OCI-LY3 (cell line): ENCODE measurements at regions not wholly inside any gene's neighbourhood (a gene's known extent, or its start where the extent isn't known, plus 50 kb on each side); places are given as distances from the start of the nearest gene placed in this dataset.

Experiments used
- H2AFZ ChIP-seq: fragments of 200-600, 300-600 bp; shearing (Covaris generic); 2 replicates; pipeline ENCODE4 v1.6.0; 2014; ENCODE audit warnings: antibody characterized with exemption, low read depth, low read length
- H3K27ac ChIP-seq: fragments of 200-600, 300-600 bp; sonication (generic); 2 replicates; pipeline ENCODE4 v1.5.1; 2014; ENCODE audit warnings: mild to moderate bottlenecking, low read length, moderate library complexity, mixed read lengths
- H3K27me3 ChIP-seq: fragments of 200-600, 300-600 bp; sonication (generic); 2 replicates; pipeline ENCODE4 v1.6.1; 2014; ENCODE audit warnings: low read depth, low read length, mixed read lengths
- H3K36me3 ChIP-seq: fragments of 200-600, 300-600 bp; sonication (generic); replicated peaks from 2 replicates; pipeline ENCODE3; 2014; ENCODE audit warnings: low read depth, low read length, mixed read lengths
- H3K4me1 ChIP-seq: fragments of 300-600, 200-600 bp; sonication (generic); 2 replicates; pipeline ENCODE4 v1.6.1; 2014; ENCODE audit warnings: low read length, mixed read lengths
- H3K4me2 ChIP-seq: fragments of 200-600, 300-600 bp; sonication (generic); 2 replicates; pipeline ENCODE4 v1.6.1; 2014; ENCODE audit warnings: low read length, mixed read lengths
- H3K4me3 ChIP-seq: fragments of 300-600, 200-600 bp; sonication (generic); 2 replicates; pipeline ENCODE4 v1.5.1; 2014; ENCODE audit warnings: antibody characterized with exemption, mild to moderate bottlenecking, low read length, moderate library complexity
- H3K79me2 ChIP-seq: fragments of 300-600, 200-600 bp; shearing (Covaris generic); 2 replicates; pipeline ENCODE4 v1.6.1; 2014; ENCODE audit warnings: mild to moderate bottlenecking, low read length, mixed read lengths
- H3K9ac ChIP-seq: fragments of 300-600, 200-600 bp; shearing (Covaris generic); 2 replicates; pipeline ENCODE4 v1.6.0; 2014; ENCODE audit warnings: mild to moderate bottlenecking, low read length, moderate library complexity
- H3K9me3 ChIP-seq: fragments of 200-600, 300-600 bp; shearing (Covaris generic); 2 replicates; pipeline ENCODE4 v1.6.1; 2014; ENCODE audit warnings: low read length, mixed read lengths; ENCODE audit not compliant: insufficient read depth
- H4K20me1 ChIP-seq: fragments of 200-600, 300-600 bp; sonication (generic); 2 replicates; pipeline ENCODE4 v1.6.1; 2016; ENCODE audit warnings: low read length, mixed read lengths; ENCODE audit not compliant: insufficient read depth
- CTCF ChIP-seq: fragments of 200-600, 300-600 bp; sonication (generic); IDR thresholded peaks from 2 replicates; pipeline ENCODE4 v1.5.1; 2014; ENCODE audit warnings: antibody characterized with exemption, low read length, low read depth
- EZH2phosphoT487 ChIP-seq: fragments of 200-600 bp; shearing (Covaris generic); IDR thresholded peaks from 2 replicates; pipeline ENCODE4 v1.6.1; 2018; ENCODE audit warnings: antibody characterized with exemption, mixed run types, low read depth

DNA sequence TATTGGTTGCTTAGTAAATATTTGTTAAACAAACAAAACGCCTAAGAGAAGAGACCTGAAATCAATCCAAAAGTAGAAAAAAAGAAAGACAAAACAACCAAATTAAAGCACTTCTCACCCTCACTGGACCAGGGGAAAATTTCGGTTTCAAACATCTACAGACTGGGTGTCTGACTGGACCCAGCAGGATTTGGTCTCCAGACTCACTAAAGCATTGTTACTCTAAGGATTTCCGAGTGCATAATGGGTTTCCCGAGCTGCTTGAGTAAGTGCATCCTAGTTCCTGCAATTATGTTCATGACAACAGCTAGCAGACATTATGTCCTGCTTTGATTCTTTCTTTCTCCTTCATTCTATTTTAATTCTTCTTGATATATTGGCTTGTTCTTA, 51.8 kb upstream of the FAM3C start:
- H3K27ac ChIP-seq: no peak overlapping the region

DNA sequence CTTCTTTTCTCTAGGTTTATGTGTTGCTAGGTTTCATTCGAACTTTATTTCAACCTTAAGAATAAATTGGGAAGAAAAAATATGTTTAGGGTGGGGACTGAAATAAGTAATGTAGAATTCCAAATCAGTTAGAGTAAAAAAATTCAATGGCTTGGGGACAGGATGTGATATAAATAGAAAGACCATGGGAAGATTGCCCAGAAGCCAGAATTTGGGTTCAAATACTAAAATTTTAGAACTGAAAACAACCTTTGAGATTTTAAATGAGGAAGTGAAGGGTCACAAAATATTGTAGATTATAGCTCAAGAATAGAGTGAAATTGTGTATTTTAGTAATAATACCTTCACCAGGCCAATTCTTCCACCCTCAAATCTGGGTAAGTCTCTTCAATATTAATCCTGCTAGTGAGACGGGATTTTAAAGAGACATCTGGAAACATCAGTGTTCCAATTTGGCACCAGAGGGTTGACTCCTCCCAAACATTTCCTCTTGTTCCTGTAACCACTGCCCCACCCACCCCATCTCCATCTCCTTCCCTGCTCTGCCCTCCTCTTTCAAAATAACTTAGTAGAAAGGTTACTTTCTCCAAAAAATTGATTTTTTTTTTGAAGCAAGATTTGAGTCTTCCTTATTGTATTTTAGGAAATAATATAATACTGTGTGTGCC, 51.3 kb upstream of the FAM3C start:
- Histone ChIP-seq H3K9me3 (no peaks in the 10 kb centered on the region), H3K4me3 (no peak overlapping the region), H2AFZ (no peak overlapping the region), H4K20me1 (no peaks in the 10 kb centered on the region), H3K4me1 (peaks cover 9% of the 10 kb centered on the region), H3K9ac (no peak overlapping the region), H3K79me2 (no peaks in the 10 kb centered on the region), H3K36me3 (no peaks in the 10 kb centered on the region), H3K27ac (no peak overlapping the region), H3K4me2 (no peak overlapping the region), H3K27me3 (no peaks in the 10 kb centered on the region)
- TF ChIP-seq CTCF (no peak), EZH2phosphoT487 (no peak)

More for the DNA sequence above, 51.8 kb upstream of the FAM3C start:
- H3K9ac ChIP-seq: no peak overlapping the region
- no peaks in the 10 kb centered on the region for H4K20me1 ChIP-seq
- no peaks in the 10 kb centered on the region for H3K9me3 ChIP-seq
- no peaks in the 10 kb centered on the region for H3K36me3 ChIP-seq
- H3K27me3 ChIP-seq: no peaks in the 10 kb centered on the region
- H3K4me2 ChIP-seq: no peak overlapping the region
- no peak overlapping the region for H2AFZ ChIP-seq
- H3K4me3 ChIP-seq: no peak overlapping the region
- H3K4me1 ChIP-seq: peaks cover 9% of the 10 kb centered on the region
- H3K79me2 ChIP-seq: no peaks in the 10 kb centered on the region
- no peak for TF ChIP-seq CTCF
- no peak for TF ChIP-seq EZH2phosphoT487

- no peak for TF ChIP-seq EZH2phosphoT487
- no peak for TF ChIP-seq CTCF
- no peak overlapping the region for H3K27ac ChIP-seq
- H3K4me3 ChIP-seq: no peak overlapping the region
- no peak overlapping the region for H3K4me2 ChIP-seq
- no peaks in the 10 kb centered on the region for H3K9me3 ChIP-seq
- H3K4me1 ChIP-seq: peaks cover 7% of the 10 kb centered on the region
- no peak overlapping the region for H2AFZ ChIP-seq
- no peaks in the 10 kb centered on the region for H3K36me3 ChIP-seq
- H3K27me3 ChIP-seq: no peaks in the 10 kb centered on the region
- no peaks in the 10 kb centered on the region for H4K20me1 ChIP-seq
- H3K79me2 ChIP-seq: no peaks in the 10 kb centered on the region
- H3K9ac ChIP-seq: no peak overlapping the region
These were observed 50.4 kb upstream of the FAM3C start for GRCh38 chr7:121446526-121446925.
